ENCODE measurements at regions not wholly inside any gene's neighbourhood (a gene's known extent, or its start where the extent isn't known, plus 50 kb on each side); places are given as distances from the start of the nearest gene placed in this dataset.

GRCh38 chr10:4373612-4374011 is 452.4 kb upstream of the AKR1E2 start:
- peak in 2 of 3 donors; percentile 38 to 48 for DNase-seq

- no peak for DNase-seq
These were observed 452.9 kb upstream of the AKR1E2 start for GRCh38 chr10:4373098-4373497.

- DNase-seq = no peak
These were observed 453.4 kb upstream of the AKR1E2 start for GRCh38 chr10:4372601-4373000.

- no peak for DNase-seq
These were observed 454.2 kb upstream of the AKR1E2 start for GRCh38 chr10:4371691-4372295.

- DNase-seq = no peak
These were observed 455.6 kb upstream of the AKR1E2 start for GRCh38 chr10:4370376-4370775.

GRCh38 chr10:4361581-4361980 is 464.4 kb upstream of the AKR1E2 start:
- DNase-seq = no peak

- no peak for DNase-seq
These were observed 467.0 kb upstream of the AKR1E2 start for GRCh38 chr10:4359003-4359402.

GRCh38 chr10:4357911-4358310 is 468.1 kb upstream of the AKR1E2 start:
- no peak for DNase-seq

GRCh38 chr10:4355350-4355749 is 470.7 kb upstream of the AKR1E2 start:
- no peak for DNase-seq

GRCh38 chr10:4354382-4354812 is 471.6 kb upstream of the AKR1E2 start:
- DNase-seq = no peak

GRCh38 chr10:4353964-4354363 is 472.0 kb upstream of the AKR1E2 start:
- DNase-seq = no peak

- no peak for DNase-seq
These were observed 472.9 kb upstream of the AKR1E2 start for GRCh38 chr10:4353059-4353655.

GRCh38 chr10:4352414-4352961 is 473.5 kb upstream of the AKR1E2 start:
- no peak for DNase-seq

GRCh38 chr10:4351723-4352413 is 474.1 kb upstream of the AKR1E2 start:
- peak in 1 of 3 donors; percentile 6 for DNase-seq

GRCh38 chr10:4347397-4347796 is 478.6 kb upstream of the AKR1E2 start:
- DNase-seq = no peak

- peak; percentile 15 to 42 (median 36) for DNase-seq
These were observed 479.9 kb upstream of the AKR1E2 start for GRCh38 chr10:4345877-4346646.

- DNase-seq = peak; percentile 89 to 98 (median 94)
These were observed 481.5 kb upstream of the AKR1E2 start for GRCh38 chr10:4344492-4344994.

- peak in 1 of 3 donors; percentile 20 for DNase-seq
These were observed 482.1 kb upstream of the AKR1E2 start for GRCh38 chr10:4343873-4344272.

GRCh38 chr10:4343091-4343490 is 482.9 kb upstream of the AKR1E2 start:
- no peak for DNase-seq

- no peak for DNase-seq
These were observed 487.2 kb upstream of the AKR1E2 start for GRCh38 chr10:4338768-4339167.

- DNase-seq = peak; percentile 63 to 67 (median 64)
These were observed 488.4 kb upstream of the AKR1E2 start for GRCh38 chr10:4337563-4337962.

- no peak for DNase-seq
These were observed 491.1 kb upstream of the AKR1E2 start for GRCh38 chr10:4334871-4335270.

GRCh38 chr10:4334015-4334414 is 492.0 kb upstream of the AKR1E2 start:
- DNase-seq = peak; percentile 31 to 75 (median 69)

All from suppressor macrophage treated with lipopolysaccharide for 1 hour (primary cell).